ENCODE measurements at regions not wholly inside any gene's neighbourhood (a gene's known extent, or its start where the extent isn't known, plus 50 kb on each side); places are given as distances from the start of the nearest gene placed in this dataset.

- no peak for DNase-seq
These were observed 327.7 kb downstream of the CXCL12 start for GRCh38 chr10:44056967-44057805.

DNA sequence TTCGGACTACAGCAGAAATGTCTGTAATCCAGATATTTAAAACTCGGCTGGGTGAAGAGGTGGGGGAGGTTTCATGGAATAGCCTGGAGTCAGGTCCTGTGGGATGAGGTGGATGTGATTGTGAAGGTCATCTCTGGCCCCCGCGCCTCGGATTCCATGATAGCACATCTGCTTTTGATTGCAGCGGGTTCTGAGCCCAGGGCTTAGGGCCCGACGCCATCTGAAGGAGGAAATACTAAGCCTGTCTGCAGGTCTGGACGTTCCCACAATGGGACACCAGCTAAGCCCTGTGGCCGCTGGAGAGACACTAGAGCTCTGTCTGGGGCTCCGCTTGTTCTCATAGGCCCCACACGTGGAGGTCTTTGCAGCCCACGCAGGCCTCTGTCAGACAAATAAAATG, 328.7 kb downstream of the CXCL12 start:
- DNase-seq, result no peak

GRCh38 chr10:44054046-44054445, 330.9 kb downstream of the CXCL12 start:
- no peak for DNase-seq

- no peak for DNase-seq
These were observed 331.5 kb downstream of the CXCL12 start for GRCh38 chr10:44053391-44053790.

DNA sequence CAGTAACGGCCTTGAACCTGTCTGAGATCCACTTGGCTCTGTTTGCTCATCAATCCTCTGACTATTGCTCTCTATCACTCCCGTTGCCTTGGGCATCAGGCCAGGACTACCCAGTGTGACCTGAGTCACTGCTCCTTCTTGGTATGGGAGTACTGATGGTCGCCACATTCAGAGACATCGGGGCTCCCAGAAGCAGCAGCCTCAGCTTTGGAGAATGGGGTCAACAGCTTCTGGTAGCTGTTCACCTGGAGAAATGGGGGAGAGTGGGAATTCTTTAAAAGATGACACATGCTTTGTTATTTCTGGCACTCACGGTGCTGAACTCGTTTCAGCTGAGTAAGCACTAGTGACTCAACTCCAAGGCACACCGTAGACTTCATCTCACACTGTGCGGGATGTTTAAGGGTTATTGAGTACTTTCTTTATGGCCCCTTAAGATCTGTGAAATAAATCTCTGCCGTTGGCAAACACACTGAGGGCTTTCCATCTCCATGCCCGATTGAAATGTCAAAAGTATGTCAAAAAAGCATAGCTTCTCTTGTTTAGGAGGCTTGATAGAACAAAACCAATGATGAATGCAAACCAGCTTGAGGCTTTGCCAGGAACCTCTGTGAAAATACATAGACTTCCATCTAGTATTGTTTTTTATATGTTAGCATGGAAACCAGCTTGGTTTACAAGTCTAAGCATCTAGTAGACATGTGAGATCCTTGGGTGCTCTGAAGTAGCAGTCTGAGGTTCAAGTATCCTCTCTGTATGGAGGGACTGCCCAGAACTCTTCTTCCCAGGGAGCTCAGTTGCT, 333.1 kb downstream of the CXCL12 start:
- no peak for DNase-seq

DNA sequence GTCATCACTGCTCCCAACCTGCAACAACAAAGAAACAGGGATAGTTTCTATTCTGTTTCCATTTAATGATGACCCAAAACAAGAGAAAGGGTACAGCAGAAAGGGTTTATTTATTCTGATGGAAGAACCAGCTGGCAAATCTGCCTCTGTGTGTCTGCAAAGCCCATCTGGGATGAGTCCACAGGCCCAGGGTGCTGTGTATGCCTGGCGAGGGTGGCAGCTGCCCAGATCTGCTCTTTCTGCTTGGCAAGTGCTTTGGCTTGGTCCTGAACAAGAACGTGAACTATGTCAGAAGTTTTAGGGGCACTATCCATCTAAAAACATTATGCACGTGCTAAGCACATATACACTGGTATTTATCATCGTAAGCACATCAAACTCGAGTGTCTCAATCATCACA, 333.8 kb downstream of the CXCL12 start:
- DNase-seq, result no peak

DNA sequence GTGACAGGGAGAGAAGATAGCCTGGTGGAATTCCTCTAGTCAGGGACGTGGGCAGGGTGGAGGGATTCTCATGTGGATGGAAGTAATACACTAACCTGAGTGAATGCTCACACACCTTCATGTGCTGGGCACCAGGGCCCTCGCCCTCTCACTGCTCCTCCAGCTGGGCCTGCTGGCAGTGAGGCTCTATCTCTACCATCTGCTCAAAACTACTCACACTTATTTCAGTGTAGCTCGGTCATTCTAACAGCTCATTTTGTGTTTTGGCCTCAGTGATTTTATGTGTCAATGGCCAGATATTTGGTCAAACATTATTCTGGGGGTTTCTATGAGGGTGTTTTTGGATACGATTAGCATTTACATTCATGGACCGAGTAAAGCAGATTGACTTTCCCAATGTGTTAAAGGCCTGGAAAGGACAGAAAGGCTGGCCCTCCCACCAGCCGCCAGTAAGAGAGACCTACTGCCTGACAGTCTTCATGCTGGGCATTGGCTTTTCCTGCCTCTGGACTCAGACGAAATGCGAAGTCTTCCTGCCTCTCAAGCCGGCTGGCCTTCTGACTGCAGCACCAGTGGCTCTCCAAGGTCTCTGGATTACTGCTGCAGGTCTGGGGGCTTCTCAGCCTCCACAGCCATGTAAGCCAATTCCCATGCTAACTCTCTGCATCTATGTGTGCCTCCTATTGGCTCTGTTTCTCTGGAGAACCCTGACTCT, 335.4 kb downstream of the CXCL12 start:
- DNase-seq, result no peak

DNA sequence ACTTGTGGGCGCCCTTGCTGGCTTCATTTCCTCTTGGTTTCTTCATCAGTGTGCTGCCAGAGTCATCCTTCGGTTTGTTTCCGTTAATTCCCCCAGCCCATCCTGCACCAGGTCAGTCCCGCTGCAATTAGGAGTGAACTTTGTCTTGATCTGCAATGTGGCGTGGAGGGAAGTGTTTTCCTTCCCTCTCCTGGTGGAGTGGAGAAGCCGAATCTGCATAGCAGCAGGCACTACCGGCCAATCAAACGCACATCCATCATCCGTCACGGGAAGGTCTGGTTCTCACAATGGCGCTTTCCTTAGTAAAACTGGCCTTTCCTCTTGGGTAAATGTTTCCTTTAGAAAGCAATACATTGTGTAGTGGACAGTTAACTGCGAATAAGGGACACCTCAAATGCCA, 337.5 kb downstream of the CXCL12 start:
- no peak for DNase-seq

GRCh38 chr10:44046605-44047004, 338.3 kb downstream of the CXCL12 start:
- no peak for DNase-seq

DNA sequence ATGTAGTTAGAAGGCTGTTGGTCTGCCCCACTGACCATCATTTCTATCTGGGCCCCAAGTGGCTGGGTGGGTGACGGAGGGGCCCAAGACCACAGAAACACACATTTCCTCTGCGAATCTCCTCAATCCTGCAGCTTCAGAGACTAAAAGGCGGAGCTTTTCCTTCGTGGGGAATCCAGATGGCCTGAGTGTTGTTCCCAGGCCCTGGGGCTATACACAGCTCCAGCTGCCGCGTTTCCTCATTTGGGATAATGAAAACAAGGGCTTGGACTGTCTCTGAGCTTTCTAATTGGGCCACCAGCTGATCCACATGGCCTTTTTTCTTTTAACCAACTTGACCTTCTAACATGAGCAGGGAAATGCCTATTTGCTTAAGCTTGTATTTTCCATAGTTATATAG, 339.9 kb downstream of the CXCL12 start:
- DNase-seq, result no peak

DNA sequence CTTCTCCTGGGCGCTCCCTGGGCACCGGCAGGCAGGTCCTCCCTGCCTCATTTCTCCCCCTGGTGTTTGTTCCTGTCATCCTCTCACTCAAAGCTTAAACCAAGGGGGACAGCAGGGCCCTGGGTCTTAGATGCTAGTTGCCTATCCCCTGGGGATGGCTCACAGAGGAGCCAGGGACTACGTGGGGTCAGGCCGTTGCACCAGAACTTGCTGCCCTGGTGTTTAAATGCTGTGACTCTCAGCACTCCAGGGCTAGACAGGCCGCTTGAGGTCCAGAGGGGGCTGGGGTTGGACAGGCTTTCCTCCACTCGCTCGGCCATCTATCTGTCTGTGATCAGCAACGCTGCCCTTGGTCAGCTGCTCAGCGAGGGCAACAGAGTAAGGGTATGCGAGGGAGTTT, 340.3 kb downstream of the CXCL12 start:
- DNase-seq, result no peak

GRCh38 chr10:44043646-44044375, 341.1 kb downstream of the CXCL12 start:
- DNase-seq, result no peak

GRCh38 chr10:44042926-44043602, 341.8 kb downstream of the CXCL12 start:
- no peak for DNase-seq

DNA sequence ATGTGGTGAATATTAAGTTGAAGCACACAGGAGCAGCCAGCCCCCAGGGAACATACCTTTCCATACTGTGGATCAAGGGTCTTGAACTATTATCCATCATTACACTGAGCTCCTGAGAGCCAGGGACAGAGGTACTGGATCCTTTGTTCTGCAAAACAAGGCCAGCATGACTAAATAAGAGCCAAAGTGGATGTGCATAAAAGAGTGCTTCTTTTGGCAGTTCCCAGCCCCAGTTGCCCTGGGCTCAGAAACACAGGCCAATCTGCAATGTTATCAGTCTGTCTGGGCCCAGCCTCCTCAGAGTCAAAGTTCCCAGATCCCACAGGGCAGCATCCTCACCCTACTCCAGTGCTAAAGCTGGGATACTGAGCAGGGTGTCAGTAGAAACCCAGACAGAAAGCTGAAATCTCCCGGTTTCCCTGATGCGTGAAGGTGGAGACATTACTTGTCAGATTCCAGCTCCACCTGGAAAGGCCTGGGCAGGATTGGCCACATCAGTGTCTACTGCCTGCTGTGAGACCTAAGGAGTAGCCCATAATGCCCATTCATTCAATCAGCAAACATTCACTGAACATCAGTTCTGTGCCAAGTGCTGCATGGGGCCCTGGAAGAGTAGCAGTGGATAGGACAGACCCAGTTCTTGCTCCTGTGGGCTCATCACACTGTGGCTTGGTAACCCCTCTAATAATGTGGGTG, 342.7 kb downstream of the CXCL12 start:
- no peak for DNase-seq

- no peak for DNase-seq
These were observed 345.3 kb downstream of the CXCL12 start for GRCh38 chr10:44039599-44039998.

- no peak for DNase-seq
These were observed 348.5 kb downstream of the CXCL12 start for GRCh38 chr10:44036425-44036824.

GRCh38 chr10:44035474-44036197, 349.3 kb downstream of the CXCL12 start:
- no peak for DNase-seq

GRCh38 chr10:44034946-44035345, 350.0 kb downstream of the CXCL12 start:
- DNase-seq, result no peak

DNA sequence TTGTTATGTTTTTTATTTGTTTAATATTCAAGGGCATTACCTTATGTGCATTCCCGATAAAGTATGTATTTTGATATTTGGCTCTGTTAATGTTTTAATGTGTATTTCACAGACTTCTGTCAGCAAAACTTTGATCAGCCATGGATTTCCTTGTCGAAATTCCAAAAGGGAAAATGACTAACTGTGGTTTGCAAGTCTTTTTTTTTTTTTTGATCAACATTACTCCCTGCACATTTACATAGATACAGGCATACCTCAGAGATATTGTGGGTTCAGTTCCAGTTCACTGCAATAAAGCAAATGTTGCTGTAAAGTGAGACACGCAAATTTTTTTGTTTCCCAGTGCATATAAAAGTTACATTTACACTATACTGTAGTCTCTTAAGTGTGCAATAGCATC, 351.9 kb downstream of the CXCL12 start:
- no peak for DNase-seq

DNA sequence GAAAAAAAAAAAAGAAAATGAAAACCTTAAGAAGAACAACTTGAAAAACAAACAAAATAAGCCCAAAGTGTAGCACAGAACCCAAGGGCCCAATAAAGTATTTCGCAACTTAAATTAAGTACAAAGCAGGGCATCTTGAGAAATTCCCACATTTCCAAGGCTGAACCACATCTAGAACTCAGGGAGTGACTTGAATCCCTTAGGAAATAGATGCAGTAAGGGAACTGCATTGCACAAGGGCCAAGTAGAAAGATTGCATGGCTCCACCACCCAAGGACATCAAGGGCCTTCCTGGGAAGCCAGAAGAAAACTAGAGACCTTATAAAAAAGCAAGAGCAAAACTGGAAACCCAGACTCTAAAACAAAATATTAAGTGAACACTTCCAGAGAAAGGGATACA, 352.7 kb downstream of the CXCL12 start:
- no peak for DNase-seq

All from renal pelvis (tissue), 1 donor.